ENCODE measurements at regions not wholly inside any gene's neighbourhood (a gene's known extent, or its start where the extent isn't known, plus 50 kb on each side); places are given as distances from the start of the nearest gene placed in this dataset.

GRCh38 chr6:22067671-22068070 lies 229.2 kb downstream of the PRL start:
- DNase-seq (ENCODE audit: low read depth): no peak

- no peak for DNase-seq (ENCODE audit: low read depth)
Observed at GRCh38 chr6:22068561-22069305, 228.1 kb downstream of the PRL start.

- no peak for DNase-seq (ENCODE audit: low read depth)
Observed at GRCh38 chr6:22069306-22069800, 227.5 kb downstream of the PRL start.

- DNase-seq (ENCODE audit: low read depth): peak; percentile 4
Observed at GRCh38 chr6:22071270-22072041, 225.4 kb downstream of the PRL start.

- no peak for DNase-seq (ENCODE audit: low read depth)
Observed at GRCh38 chr6:22072949-22073348, 223.9 kb downstream of the PRL start.

GRCh38 chr6:22073516-22074198 lies 223.2 kb downstream of the PRL start:
- DNase-seq (ENCODE audit: low read depth): no peak

GRCh38 chr6:22078288-22078687 lies 218.5 kb downstream of the PRL start:
- DNase-seq (ENCODE audit: low read depth): no peak

- DNase-seq (ENCODE audit: low read depth): no peak
Observed at GRCh38 chr6:22078802-22079545, 217.9 kb downstream of the PRL start.

GRCh38 chr6:22079783-22080182 lies 217.1 kb downstream of the PRL start:
- peak; percentile 2 for DNase-seq (ENCODE audit: low read depth)

- no peak for DNase-seq (ENCODE audit: low read depth)
Observed at GRCh38 chr6:22081709-22082108, 215.1 kb downstream of the PRL start.

- DNase-seq (ENCODE audit: low read depth): no peak
Observed at GRCh38 chr6:22082218-22082617, 214.6 kb downstream of the PRL start.

- no peak for DNase-seq (ENCODE audit: low read depth)
Observed at GRCh38 chr6:22083119-22083518, 213.7 kb downstream of the PRL start.

- DNase-seq (ENCODE audit: low read depth): no peak
Observed at GRCh38 chr6:22087960-22088706, 208.7 kb downstream of the PRL start.

GRCh38 chr6:22091424-22091948 lies 205.3 kb downstream of the PRL start:
- no peak for DNase-seq (ENCODE audit: low read depth)

GRCh38 chr6:22095836-22096235 lies 201.0 kb downstream of the PRL start:
- no peak for DNase-seq (ENCODE audit: low read depth)

GRCh38 chr6:22098601-22099031 lies 198.2 kb downstream of the PRL start:
- no peak for DNase-seq (ENCODE audit: low read depth)

- no peak for DNase-seq (ENCODE audit: low read depth)
Observed at GRCh38 chr6:22099231-22099630, 197.6 kb downstream of the PRL start.

- DNase-seq (ENCODE audit: low read depth): no peak
Observed at GRCh38 chr6:22099923-22100322, 196.9 kb downstream of the PRL start.

- no peak for DNase-seq (ENCODE audit: low read depth)
Observed at GRCh38 chr6:22101163-22101562, 195.7 kb downstream of the PRL start.

GRCh38 chr6:22102671-22103070 lies 194.2 kb downstream of the PRL start:
- no peak for DNase-seq (ENCODE audit: low read depth)

GRCh38 chr6:22106451-22106850 lies 190.4 kb downstream of the PRL start:
- no peak for DNase-seq (ENCODE audit: low read depth)
